Tibial artery (tissue), 4 donors: ENCODE measurements at regions not wholly inside any gene's neighbourhood (a gene's known extent, or its start where the extent isn't known, plus 50 kb on each side); places are given as distances from the start of the nearest gene placed in this dataset.

Source experiments
- DNase-seq, 2 donors: peaks; one replicate each; pipeline ENCODE4 v3.0.0-alpha.2; 2019
- H3K27ac ChIP-seq, 2 donors: fragments of 200-600 bp; sonication (generic) in 1 of 2; 1 replicate in 1 of 2; 2 replicates in 1 of 2; pipeline ENCODE4 v1.5.1; 2018 to 2019; ENCODE audit warnings: mild to moderate bottlenecking in 1 of 2
- H3K27me3 ChIP-seq, 2 donors: fragments of 200-600 bp; sonication (generic) in 1 of 2; one replicate each; pipeline versions ENCODE4 v1.5.1 to v1.6.0; 2016 to 2019
- H3K36me3 ChIP-seq, 3 donors: fragments of 200-600 bp; sonication (generic) in 2 of 3; one replicate each; pipeline ENCODE4 v1.5.1; 2016 to 2019; ENCODE audit warnings: mild to moderate bottlenecking in 2 of 3
- H3K4me1 ChIP-seq, 4 donors: fragments of 200-600 bp; sonication (generic) in 2 of 4; 1 replicate in 3 of 4; 2 replicates in 1 of 4; pipeline ENCODE4 v1.5.1; 2016 to 2019
- H3K4me3 ChIP-seq, 2 donors: fragments of 200-600 bp; sonication (generic) in 1 of 2; 1 replicate in 1 of 2; 2 replicates in 1 of 2; pipeline ENCODE4 v1.5.1; 2018 to 2019; ENCODE audit warnings: mild to moderate bottlenecking in 2 of 2
- H3K9me3 ChIP-seq, 3 donors: fragments of 200-600 bp; sonication (generic) in 1 of 3; one replicate each; pipeline ENCODE4 v1.5.1; 2016 to 2019
- CTCF ChIP-seq, 2 experiments: fragments of 200-600 bp in 1 of 2; fragments of 450-650 bp in 1 of 2; IDR thresholded peaks; one replicate each; pipeline ENCODE4 v1.5.1; 2017 to 2019; ENCODE audit warnings: antibody characterized with exemption in 2 of 2, mild to moderate bottlenecking in 1 of 2, moderate library complexity in 1 of 2
- intact Hi-C: fragments of 100-400 bp; cut with DNase I; formaldehyde crosslinking; loops from one replicate; pipeline ENCODE4 v1.15.0; 2023; ENCODE audit warnings: low total_unique reads

GRCh38 chr2:230640540-230641011, 72.1 kb upstream of the CAB39 start:
- no peak overlapping the region for H3K4me3 ChIP-seq
- intact Hi-C loops, result no loop called here

GRCh38 chr2:230642966-230643365, 69.7 kb upstream of the CAB39 start:
- Histone ChIP-seq H3K4me1 (no peaks in the 10 kb centered on the region), H3K9me3 (no peaks in the 10 kb centered on the region), H3K27ac (no peak overlapping the region), H3K36me3 (no peaks in the 10 kb centered on the region), H3K27me3 (no peaks in the 10 kb centered on the region), H3K4me3 (no peak overlapping the region)
- intact Hi-C loops, result no loop called here
- TF ChIP-seq CTCF (IDR thresholded peaks at IDR 0.05), result no peak
- DNase-seq, result no peak

More at GRCh38 chr2:230640540-230641011, 72.1 kb upstream of the CAB39 start:
- H3K27me3 ChIP-seq, result no peaks in the 10 kb centered on the region
- DNase-seq, result no peak
- no peak overlapping the region for H3K27ac ChIP-seq
- no peaks in the 10 kb centered on the region for H3K9me3 ChIP-seq
- H3K36me3 ChIP-seq, result no peaks in the 10 kb centered on the region
- no peaks in the 10 kb centered on the region for H3K4me1 ChIP-seq
- TF ChIP-seq CTCF (IDR thresholded peaks at IDR 0.05), result no peak

DNA sequence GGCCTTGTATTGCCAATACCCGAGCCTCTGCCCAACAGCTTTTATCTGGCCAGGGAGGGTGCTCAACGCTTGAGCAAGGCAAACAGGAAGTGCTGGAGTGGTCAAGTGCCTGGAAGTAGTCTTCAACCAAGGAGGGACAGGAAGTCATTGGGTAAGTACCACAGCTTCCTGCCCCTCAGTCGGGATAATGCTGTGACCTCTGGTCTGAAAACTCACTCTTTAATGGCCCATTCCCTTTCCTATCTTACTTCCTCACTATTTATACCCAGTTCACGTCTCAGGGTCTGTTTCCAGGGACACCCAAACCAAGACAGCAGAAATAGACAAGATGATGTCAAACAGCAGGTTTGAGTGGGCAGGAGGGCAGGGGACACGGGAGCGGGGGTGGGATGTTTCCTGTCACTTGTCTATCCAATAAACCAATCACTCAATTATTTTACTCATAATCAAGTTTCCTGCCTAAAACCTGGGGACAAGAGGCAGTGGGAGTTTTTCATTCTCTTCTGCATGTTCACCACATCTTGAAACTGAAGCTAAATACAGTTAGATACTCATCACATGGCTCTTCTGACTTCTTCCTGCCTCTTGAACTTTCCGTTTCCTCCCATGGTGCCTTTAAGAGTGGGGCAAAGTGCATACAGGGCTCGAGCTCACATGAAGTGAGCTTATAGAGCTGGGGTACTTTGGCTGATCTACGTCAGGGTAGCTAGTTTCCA, 68.9 kb upstream of the CAB39 start:
- Histone ChIP-seq H3K27ac (no peak overlapping the region), H3K36me3 (no peaks in the 10 kb centered on the region), H3K4me1 (no peaks in the 10 kb centered on the region), H3K9me3 (no peaks in the 10 kb centered on the region), H3K4me3 (no peak overlapping the region), H3K27me3 (no peaks in the 10 kb centered on the region)
- intact Hi-C loops, result no loop called here
- TF ChIP-seq CTCF (IDR thresholded peaks at IDR 0.05), result no peak
- DNase-seq, result peak; percentile 71 to 74

GRCh38 chr2:230644356-230644935, 68.2 kb upstream of the CAB39 start:
- no peaks in the 10 kb centered on the region for H3K27me3 ChIP-seq
- no peaks in the 10 kb centered on the region for H3K36me3 ChIP-seq
- no peak for DNase-seq
- no peak overlapping the region for H3K4me3 ChIP-seq
- no peak for TF ChIP-seq CTCF (IDR thresholded peaks at IDR 0.05)
- H3K9me3 ChIP-seq, result no peaks in the 10 kb centered on the region
- intact Hi-C loops, result no loop called here
- no peaks in the 10 kb centered on the region for H3K4me1 ChIP-seq
- no peak overlapping the region for H3K27ac ChIP-seq

DNA sequence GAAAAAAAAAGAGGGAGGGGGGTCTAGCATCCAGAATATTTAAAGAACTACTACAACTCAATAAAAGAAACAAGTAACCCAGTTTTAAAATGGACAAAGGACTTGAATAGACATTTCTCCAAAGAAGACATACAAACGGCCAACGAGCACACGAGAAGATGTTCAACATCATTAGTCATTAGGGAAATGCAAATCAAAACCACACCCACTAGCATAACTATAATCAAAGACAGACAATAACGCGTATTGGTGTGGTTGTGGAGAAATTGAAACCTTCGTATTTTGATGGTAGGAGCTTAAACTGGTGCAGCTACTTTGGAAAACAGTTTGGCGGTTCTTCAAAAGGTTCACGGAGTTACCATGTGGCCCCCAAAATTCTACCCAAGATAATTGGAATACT, 64.3 kb upstream of the CAB39 start:
- intact Hi-C loops, result no loop called here
- no peak overlapping the region for H3K4me3 ChIP-seq
- H3K9me3 ChIP-seq, result no peaks in the 10 kb centered on the region
- no peak overlapping the region for H3K27ac ChIP-seq
- no peak for TF ChIP-seq CTCF (IDR thresholded peaks at IDR 0.05)
- no peaks in the 10 kb centered on the region for H3K4me1 ChIP-seq
- DNase-seq, result no peak
- no peaks in the 10 kb centered on the region for H3K27me3 ChIP-seq
- no peaks in the 10 kb centered on the region for H3K36me3 ChIP-seq
